Stimulated activated CD4-positive, alpha-beta T cell treated with anti-CD3 and anti-CD28 coated beads, Interleukin-2, amount 100 ng/mL, for 48 hours (primary cell): ENCODE measurements at regions not wholly inside any gene's neighbourhood (a gene's known extent, or its start where the extent isn't known, plus 50 kb on each side); places are given as distances from the start of the nearest gene placed in this dataset.
"Not testable (repeated sequence)": the region's sequence is repeated elsewhere in the genome, so short reads cannot be mapped to it uniquely, and the experiment has no call there.

ENCODE experiments used
- DNase-seq, 2 donors: peaks; one replicate each; pipeline ENCODE4 v3.0.0-alpha.2; 2020

DNA sequence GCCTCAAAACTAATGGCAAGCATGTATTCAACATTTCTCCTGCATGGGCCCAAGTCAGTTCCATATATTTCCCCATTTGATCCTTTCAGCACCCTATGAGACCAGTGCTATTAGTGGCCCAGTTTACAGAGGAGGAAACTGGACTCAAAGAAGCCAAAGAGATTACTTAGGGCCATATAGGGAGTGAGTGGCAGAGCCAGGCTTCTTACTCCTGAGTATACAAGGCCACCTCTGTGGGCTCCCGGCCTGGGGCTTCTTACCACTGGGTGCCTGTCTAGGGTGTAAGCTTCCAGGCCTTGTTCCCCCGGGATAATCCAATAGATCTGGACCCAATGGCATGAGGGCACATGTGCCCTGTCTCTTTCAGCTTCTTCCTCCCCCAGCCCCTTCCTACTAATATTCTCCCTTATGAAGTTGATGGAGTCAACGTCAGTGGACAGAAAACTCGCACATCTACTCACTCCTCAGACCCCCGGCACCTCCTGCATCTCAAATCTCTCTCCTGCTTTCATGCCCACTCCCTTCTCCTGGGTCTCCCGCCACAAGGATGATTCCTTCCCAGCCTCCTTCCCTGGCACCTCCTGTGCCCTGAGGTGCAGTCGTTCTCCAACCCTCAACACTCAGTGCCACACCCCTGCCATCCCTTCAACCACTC, 222.6 kb downstream of the ANAPC1 start:
- DNase-seq: no peak

DNA sequence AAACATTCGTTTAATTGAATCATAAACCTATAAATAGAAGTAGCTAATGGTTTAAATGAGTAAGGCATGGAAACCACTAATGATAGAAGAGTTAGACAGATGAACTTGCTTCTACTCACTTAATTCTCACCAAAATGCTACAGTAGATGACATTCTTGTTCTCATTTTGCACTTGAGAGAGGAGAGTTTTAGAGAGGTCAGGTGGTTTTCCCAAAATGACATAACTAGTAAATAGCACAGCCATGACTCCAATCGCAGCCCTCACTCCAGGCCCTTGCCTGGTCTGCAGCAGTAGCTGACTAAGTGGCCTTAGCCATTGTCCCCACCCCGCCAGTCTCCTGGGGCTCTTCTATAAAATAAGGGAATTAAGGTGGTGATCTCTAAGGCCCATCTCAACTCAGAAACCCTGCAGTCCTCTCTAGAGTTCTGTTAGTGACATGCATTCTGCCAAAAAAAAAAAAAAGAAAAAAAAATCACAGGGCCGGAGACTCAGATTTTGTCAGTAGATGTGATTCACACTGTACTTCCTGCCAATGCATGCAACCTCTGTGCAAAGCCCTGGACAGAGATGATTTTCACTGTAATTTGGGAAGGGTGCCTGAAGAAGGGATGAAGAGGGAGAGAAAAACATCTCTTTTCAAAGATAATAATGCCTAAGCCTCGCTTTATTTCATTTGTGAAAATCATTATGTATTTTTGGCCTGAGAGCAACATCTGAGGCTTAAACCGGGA, 221.8 kb downstream of the ANAPC1 start:
- no peak for DNase-seq

DNA sequence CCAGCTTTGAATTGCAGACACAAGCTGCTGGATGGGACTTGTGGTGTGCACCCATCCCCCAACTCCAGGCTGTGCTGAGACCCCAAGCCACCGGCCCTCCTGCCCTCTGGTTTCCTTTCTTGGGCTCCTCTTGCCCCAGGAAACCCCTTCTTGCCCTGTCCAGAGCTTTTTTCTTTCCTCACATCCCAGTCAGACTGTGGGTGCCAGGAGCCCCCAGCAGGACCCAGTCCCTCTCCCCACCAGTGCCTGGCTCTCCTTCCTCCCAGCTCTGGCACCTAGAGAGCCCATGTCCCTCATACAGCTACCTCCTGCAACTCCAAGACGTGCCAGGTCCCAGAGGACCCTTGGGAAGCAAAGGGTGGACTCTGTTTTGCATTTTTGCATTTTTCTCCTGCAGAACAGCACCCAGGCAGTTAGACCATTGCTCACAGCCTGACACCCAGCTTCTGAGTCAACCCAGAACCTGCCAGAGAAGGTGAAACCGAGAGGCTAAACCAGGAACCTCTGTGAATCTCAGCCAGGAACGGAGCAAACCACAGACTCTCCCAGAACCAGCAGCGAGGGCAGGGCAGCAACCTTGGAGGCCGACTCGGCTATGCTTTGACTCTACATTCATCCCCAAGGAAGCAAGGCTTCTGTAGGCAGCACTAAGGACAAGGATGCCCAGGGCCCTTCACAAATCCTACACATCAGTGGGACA, 221.1 kb downstream of the ANAPC1 start:
- DNase-seq: peak; percentile 30 to 45

DNA sequence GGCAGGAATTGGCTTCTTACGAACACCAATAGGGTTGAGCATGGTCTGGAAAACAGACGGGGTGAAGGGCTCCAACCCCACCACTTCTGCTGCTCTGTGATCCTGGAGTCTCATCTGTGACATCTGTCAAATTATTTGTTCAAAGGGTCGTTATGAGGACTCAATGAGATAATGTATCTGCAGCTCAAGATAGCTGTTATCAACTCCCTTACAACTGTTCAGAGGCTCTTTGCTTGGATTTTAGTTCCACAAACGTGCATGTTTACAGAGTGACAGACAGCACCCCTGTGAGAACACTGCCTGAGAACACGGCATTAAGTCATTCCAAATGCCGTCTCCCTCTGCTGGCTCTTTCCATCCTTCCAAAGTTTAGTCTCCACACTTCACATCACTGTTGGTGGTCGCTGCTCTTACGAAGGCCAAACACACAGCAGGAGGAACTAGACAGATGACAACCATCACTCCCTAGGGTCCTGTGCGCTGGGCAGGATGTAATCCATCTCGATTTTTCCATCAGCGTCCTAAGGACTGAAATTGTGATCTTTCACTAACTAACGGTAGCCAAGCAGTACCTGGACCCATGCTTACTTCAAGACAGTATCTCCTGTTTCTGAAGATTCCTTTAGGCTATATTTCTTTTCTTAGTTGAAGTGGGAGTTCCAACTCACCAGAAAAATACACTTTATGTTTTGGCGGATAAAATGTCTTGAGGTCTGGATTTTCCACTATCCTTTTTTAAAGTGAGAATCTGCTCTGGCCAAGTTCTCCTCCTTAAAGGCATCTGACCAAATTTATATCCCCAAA, 220.3 kb downstream of the ANAPC1 start:
- no peak for DNase-seq

DNA sequence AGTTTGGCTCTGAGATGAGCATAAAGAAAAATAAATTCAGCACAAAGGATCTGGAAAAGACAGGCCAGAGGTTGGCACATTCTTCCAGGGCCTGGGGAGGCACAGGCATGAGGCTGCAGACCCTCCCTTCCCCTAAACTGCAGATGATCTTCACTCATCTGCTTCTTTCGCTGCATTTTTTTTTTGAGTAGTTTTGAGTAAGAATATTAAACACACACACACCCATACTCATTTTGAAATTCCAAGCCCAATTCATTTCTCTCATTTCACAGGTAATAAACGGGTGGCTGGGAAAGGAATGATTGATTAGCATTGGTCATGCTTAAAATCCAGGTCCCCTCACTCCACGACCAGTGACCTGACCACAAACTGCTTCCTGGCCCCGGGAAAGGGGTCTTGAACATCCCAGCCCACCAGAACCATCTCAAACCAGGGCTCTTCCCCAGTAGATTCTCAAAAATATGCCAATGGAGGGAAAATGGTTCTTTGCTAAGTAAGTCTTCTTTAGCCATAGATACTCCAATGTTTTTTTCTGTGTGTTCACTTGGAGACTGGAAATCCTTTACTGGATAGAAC, 219.6 kb downstream of the ANAPC1 start:
- no peak for DNase-seq

DNA sequence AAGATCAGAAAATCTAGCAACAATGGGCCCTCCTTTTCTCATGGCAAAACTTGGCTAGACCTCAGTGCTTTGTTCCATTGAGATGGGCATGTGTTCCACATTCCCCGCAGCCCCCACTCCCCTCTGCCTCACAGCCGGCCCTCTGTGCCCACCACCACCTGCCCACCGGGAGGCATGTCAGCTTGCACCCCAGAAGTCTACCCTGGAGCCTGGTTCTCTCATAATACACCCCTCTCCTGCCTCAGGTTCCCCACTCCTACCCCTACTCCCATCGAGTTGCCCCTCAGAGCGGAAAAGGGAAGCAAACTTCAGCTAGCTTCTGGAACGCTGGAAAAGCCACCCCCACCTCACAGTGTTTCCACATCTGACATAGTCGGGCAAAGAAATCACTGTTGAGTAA, 219.0 kb downstream of the ANAPC1 start:
- DNase-seq: no peak

DNA sequence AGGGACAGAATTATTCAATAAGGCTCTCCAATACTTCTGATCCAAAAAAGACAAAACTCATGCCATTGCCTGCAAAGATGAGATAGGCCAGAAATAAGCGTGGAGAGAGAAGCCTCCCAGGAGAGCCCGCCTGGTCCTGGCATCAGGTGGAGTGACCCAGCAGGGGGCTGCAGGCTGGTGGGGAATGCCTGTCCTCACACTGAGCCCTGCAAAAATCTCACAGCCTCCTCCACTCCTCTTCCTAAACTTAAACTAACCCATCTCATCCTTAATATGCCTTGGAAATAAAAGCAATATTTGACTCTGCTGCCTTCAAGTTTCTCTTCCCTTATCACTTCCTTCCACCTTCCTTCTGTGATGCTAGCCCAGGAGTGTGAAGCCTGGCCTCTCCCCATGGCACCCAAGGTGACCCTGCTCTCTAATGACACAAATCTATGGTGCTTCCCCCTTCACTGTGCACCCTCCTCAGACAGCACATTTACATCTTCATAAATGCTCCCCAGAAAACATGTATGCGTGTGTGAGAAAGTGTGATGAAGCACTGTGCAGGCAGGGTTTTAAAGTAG, 218.4 kb downstream of the ANAPC1 start:
- DNase-seq: no peak

DNA sequence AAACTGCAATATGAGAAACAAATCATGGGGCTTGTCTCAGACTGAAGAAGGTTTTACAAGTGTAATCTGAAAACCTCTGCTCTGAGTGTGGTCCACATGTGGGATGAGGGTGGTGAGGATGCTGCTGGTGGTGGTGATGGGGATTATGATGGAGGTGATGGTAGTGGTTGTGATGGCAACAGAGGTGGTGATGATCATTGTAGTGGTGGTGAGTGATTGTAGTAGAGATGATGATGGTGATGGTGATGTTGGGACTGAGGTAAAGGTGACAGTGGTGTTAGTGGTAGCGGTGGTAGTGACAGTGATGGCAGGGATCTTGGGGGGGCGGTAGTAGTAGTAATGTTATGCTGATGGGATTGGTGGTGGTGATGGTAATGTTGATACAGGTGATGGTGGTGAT, 217.8 kb downstream of the ANAPC1 start:
- no peak for DNase-seq

DNA sequence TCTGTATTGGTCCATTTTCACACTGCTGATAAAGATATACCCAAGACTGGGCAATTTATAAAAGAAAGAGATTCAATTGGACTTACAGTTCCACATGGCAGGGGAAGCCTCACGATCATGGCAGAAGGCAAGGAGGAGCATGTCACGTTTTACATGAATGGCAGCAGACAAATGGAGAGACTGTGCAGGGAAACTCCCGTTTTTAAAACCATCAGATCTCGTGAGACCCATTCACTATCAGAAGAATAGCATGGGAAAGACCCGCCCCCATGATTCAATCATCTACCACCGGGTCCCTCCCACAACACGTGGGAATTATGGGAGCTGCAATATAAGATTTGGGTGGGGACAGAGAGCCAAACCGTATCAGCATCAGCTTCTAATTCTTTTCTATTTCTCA, 217.0 kb downstream of the ANAPC1 start:
- DNase-seq: no peak

DNA sequence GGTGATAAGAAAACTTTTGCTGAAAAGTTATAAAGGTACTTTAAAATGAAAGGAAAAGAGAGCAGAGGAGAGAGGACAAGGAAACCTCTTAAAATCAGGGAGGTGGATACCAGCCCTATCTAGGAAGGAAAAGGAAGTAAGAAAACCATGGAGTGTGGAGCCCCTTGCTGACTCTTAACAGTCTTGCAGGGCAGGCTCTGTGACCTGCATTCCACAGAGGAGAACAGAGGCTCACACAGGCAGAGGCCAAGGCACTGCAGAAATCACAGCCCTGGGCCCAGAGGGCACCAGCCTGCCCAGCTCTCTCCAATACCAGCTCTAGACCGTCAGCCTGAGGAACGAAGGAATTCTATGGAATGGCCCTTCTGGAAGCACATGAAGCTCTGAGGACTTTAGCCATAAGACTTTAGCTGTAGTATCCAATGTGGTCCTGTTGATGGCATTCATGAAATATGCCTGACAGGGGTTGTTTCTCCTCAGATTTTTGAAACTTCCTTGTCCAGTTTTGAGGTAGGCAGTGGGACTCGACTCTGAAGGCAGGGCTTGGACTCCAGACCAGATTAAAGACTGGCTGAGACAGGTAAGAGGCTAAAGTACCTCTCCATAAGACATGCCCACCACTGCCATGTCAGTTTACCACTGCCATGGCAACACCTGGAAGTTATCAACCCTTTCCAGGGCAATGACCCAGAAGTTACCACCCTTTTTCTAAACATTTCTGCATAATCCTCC, 216.3 kb downstream of the ANAPC1 start:
- DNase-seq: no peak

DNA sequence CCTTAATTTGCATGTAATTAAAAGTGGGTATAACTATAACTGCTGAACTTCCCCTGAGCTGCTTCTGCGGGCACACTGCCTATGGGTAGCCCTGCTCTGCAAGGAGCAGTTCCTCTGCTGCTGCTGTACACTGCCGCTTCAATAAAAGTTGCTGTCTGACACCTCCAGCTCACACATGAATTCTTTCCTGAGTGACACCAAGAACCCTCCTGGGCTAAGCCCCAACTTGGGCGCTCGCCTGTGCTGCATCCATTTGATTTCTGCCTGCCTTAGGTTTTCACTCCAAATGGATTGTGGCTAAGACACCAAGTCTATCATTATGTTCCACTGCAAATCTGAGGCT, 215.7 kb downstream of the ANAPC1 start:
- no peak for DNase-seq

DNA sequence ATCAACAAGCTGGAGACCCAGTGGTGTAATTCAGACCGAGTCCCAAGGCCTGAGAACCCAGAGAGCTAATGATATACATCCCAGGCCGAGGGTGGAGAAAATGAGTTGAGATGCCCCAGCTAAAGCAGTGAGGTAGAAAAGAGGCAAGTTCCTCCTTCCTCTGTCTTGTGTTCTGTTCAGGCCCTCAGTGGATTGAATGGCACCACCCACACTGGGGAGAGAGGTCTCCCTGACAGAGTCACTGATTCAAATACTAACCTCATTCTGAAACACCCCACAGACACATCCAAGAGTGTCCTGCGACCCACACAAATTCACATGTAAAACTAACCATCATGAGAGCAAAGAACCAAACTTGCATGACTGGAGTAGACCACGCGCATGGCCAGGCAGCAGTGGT, 215.3 kb downstream of the ANAPC1 start:
- DNase-seq: no peak

DNA sequence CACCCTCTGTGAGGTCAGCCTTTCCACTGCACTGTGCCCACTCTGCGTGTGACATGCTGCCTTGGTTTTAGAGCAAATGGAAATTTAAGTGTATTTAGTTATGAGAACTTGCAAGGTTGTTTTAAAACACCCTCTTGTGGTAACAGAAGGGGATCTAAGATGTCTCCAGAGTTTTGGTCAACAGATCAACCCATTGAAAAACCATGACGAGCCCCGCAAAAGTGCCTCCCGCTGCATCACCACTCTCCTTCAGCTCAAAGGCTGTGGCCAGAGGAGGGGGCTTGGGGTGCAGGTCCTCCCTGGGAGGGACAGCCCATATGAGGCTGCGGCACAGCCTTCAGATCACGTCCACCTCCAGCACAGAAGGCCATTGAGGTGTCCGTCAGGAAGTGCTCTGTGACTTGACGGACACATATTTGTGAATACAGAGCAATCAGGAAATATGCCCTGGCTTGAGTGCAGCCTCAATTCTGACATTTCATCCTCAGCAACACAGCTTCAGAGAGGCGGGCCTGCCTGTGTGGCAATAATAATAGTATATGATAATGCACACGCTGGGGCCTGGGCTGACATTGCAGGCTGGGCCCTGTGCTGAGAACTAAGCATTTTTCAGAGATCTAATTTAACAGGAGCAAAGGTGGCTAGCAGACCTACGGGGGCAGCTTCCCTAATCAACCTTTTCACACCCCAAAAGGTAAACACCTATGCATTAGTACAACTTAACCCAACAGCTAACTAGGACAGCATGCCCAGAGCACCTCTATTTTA, 213.9 kb downstream of the ANAPC1 start:
- no peak for DNase-seq

DNA sequence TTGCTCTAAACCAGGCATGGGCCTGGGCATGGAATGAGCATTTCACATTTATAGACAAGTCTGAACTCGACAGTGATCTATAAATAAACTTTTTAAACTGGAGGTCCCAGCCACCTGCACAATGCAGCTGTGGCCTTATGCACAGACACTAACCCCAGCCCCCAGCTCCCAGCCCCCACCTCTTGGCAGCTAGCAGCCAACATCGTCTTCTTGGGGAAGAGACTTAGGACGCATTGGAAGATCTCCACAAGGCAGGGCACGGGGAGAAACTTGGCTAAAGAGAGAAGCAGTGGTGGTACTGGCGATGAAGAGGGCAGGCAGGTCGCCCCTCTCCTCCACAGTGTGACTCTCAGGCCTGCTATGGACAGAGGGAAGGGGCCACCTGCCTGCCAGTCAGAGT, 213.2 kb downstream of the ANAPC1 start:
- DNase-seq: no peak

DNA sequence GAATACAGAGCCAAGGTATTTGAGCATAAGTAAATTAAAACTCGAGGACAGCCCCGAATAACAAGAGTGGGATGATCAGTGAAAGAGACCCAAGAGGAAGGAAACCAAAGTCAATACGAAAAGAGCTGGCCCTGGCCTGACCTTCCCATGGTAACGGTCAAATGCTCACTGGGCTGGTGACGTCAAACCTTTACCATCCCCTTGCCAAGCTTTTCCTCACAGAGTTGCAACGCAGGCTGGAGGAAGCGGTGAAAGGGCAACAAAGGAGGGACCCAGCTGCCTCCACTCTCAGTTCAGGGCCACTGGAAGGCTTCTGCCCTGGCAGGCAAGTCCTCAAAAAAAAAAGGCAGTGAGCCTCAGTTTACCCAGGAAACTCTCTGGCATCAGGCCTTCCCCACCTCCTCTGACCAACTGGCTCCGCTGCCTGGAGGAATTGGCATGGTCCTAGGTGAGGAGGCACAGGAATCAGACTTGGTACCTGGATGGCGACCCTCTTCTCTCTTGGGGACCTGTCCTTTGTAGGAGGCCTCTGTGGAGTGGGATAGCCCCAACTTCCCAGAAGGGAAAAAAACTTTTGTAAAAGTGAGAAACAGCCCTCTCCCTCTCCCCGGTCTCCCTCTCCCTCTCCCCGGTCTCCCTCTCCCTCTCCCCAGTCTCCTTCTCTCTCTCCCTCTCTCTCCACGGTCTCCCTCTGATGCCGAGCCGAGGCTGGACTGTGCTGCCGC, 212.4 kb downstream of the ANAPC1 start:
- DNase-seq: no peak

DNA sequence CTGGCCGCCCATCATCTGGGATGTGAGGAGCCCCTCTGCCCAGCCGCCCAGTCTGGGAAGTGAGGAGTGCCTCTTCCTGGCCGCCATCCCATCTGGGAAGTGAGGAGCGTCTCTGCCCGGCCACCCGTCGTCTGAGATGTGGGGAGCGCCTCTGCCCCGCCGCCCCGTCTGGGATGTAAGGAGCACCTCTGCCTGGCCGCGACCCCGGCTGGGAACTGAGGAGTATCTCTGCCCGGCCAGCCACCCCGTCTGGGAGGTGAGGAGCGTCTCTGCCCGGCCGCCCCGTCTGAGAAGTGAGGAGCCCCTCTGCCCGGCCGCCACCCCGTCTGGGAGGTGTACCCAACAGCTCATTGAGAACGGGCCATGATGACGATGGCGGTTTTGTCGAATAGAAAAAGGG, 211.4 kb downstream of the ANAPC1 start:
- not testable (repeated sequence) for DNase-seq

DNA sequence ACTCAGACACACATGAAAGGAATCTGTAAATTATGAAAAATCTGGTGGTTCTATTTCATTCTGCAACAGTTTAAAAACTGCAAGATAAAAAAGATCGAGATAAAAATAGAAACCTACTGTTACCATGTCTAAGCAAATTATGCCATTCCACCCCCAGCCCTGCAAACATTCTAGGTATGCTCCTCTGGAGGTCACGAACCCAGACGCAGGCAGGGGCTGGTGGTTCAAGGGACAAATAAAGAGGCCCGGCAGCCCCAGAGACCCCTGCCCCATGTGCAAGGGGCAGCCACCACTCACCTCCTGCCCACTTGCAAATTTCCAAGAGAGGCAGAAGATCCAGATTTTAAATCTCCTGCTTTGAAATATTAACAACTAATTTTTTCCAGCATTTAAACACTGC, 210.5 kb downstream of the ANAPC1 start:
- DNase-seq: no peak

DNA sequence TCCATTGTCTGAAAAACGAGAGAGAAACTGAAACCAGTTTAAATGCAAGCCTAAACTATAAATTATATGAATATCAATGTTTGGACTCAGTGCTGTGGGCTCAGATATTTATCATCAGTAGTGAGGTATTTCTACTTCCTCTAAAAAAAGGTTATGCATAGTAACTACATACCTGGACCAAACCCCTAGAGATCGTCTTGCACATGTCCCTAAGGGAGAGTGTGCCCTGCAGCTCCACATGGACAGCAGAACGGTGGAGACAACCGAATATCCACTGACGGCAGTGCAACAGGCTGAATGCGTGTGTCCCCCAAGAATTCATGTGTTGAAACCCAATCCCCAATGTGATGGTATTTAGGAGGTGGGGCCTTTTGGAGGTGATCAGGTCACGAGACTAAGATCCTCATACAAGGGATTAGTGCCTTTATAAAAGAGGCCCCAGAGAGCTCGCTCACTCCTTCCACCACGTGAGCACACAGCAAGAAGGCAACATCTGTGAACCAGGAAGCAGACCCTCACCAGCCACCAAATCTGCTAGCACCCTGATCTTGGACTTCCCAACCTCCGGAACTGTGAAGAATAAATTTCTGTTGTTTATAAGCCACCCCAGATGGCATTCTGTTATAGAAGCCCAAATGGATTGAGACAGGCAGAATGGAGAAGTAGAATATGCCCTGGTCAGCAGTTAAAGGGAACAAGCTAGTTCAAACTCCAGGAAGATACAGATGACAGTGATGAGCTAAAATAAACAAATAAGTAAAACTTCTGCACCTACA, 208.4 kb downstream of the ANAPC1 start:
- no peak for DNase-seq

DNA sequence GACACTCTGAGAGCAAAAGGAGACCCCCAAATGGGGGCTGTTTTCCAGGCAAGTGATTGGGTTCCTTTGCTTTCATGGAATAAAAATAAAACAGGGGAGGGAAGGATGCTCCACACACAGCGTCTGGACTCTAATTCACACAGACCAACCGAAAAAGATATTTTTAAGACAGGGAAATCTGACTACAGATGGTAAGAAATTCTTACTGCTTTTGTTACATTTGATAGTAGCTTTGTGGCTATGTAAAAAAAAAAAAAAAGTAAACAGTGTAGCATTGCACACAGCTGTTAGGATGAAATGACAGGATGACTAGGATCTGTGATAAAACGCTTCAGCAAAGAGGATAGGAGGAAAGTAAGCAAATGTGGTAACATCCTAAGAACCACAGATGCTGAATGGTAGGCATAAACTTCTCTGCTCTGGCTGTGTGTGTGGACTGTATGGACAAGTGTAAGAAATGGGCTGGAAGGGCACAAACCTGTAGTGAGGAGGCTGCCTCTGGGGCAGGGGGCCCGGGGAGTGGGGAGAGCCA, 207.6 kb downstream of the ANAPC1 start:
- no peak for DNase-seq
